ENCODE measurements at regions not wholly inside any gene's neighbourhood (a gene's known extent, or its start where the extent isn't known, plus 50 kb on each side); places are given as distances from the start of the nearest gene placed in this dataset.

DNA sequence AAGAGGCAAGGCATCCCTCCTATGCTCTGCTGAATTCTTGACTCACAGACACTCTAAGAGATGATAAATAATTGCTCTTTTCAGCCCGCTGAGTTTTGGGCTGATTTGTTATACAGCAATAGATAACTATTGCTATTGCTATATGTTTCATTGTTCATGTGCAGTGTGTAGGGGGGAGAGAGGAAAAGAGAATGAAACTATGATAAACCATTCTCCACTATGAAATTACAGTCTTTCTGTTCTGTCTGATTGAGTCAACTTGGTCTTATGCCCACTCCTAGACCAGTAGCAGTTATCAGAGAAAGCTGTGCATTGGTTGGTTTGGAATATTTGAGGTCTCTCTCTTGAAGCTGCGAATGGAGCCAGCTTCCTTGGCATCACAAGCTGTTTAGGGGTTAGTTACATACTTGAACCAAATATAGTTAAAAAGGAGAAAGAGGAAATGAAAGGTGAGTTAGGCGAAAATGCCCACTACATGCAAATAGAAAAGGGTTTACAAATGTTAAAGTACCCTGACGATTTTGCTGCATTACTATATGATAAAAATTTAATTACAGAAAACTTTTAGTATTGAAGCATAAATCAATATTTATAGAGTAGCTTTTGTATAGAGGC lies 136.3 kb upstream of the ACTBL2 start:
- intact Hi-C loops (cut with DNase I; ENCODE audit: low total_unique reads) = no loop called here
- TF ChIP-seq, protein P1, sequence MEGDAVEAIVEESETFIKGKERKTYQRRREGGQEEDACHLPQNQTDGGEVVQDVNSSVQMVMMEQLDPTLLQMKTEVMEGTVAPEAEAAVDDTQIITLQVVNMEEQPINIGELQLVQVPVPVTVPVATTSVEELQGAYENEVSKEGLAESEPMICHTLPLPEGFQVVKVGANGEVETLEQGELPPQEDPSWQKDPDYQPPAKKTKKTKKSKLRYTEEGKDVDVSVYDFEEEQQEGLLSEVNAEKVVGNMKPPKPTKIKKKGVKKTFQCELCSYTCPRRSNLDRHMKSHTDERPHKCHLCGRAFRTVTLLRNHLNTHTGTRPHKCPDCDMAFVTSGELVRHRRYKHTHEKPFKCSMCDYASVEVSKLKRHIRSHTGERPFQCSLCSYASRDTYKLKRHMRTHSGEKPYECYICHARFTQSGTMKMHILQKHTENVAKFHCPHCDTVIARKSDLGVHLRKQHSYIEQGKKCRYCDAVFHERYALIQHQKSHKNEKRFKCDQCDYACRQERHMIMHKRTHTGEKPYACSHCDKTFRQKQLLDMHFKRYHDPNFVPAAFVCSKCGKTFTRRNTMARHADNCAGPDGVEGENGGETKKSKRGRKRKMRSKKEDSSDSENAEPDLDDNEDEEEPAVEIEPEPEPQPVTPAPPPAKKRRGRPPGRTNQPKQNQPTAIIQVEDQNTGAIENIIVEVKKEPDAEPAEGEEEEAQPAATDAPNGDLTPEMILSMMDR (IDR thresholded peaks at IDR 0.05) = no peak
- no peak for TF ChIP-seq POLR2A (IDR thresholded peaks at IDR 0.05)
- WGBS, 2 donors = 90 to 91% methylated on average over 4 of the region's 4 CpGs

DNA sequence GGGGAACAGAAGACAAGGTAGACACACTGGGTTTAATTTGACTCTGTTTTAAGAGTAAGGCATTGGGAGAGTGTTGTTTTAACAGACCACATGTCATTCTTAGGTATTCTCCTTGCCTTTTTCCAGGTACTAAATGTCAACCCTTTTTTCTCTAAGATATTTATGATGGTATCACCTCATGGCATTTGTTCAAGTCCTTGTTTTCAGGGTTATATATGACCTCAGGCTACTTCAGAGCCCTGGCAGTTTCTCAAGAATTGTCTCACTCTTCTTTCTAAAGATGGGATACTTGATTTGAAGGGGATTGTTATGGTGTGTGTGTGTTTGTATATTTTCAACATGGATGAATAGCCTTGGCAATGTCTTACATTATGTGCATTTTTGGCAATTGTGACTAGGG lies 131.1 kb upstream of the ACTBL2 start:
- no peak overlapping the region for H3K4me3 ChIP-seq (ENCODE audit: low read depth, poor library complexity, severe bottlenecking)
- intact Hi-C loops (cut with DNase I; ENCODE audit: low total_unique reads) = no loop called here
- no peak for TF ChIP-seq POLR2A (IDR thresholded peaks at IDR 0.05)
- TF ChIP-seq, protein P1 (IDR thresholded peaks at IDR 0.05) = no peak
- no peak for DNase-seq (ENCODE audit: low spot score in 2 of 2)

More for the DNA sequence above, 136.3 kb upstream of the ACTBL2 start:
- no peak overlapping the region for H3K4me3 ChIP-seq (ENCODE audit: low read depth, poor library complexity, severe bottlenecking)
- DNase-seq (ENCODE audit: low spot score in 2 of 2) = no peak

DNA sequence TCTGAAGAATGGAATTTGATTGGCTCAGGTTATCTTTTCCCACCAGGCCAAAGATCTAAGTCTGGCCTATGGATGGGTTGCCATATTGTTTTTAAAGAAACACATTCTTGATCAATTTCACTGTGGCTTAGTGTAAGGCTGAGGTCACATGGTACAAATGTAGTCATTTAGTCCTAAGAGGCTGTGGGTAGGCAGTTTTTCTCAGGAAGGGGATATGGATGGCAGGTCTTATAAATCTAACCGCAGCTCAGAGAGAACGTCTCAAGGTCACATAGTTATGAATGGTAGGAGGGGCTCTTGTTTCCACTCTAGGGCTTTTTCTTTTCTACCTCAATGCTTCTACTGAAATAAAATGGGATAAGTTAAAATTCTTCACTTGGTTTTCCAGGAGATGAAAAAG lies 128.6 kb upstream of the ACTBL2 start:
- TF ChIP-seq POLR2A (IDR thresholded peaks at IDR 0.05) = no peak
- TF ChIP-seq, protein P1 (IDR thresholded peaks at IDR 0.05) = no peak
- no peak for DNase-seq (ENCODE audit: low spot score in 2 of 2)
- no peak overlapping the region for H3K4me3 ChIP-seq (ENCODE audit: low read depth, poor library complexity, severe bottlenecking)
- intact Hi-C loops (cut with DNase I; ENCODE audit: low total_unique reads) = no loop called here
- WGBS, 2 donors = 51 to 79% methylated on average over 2 of the region's 2 CpGs

DNA sequence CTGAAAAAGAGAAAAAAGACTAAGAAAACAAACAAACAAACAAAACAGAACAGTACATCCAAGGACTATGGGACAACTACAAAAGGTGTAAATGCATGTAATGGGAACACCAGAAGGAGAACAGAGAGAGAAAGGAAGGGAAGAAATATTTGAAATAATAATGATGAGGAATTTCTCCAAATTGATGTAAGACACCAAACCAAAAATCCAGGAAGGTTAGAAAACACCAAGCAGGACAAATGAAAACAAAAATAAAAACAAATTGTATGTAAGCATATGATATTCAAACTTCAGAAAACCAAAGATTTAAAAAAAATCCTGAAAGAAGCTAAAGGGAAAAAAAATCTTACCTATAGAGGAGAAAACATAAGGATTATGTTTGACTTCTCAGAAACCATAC lies 125.9 kb upstream of the ACTBL2 start:
- no peak for DNase-seq (ENCODE audit: low spot score in 2 of 2)
- TF ChIP-seq POLR2A (IDR thresholded peaks at IDR 0.05) = no peak
- TF ChIP-seq, protein P1 (IDR thresholded peaks at IDR 0.05) = no peak
- no peak overlapping the region for H3K4me3 ChIP-seq (ENCODE audit: low read depth, poor library complexity, severe bottlenecking)
- intact Hi-C loops (cut with DNase I; ENCODE audit: low total_unique reads) = no loop called here

DNA sequence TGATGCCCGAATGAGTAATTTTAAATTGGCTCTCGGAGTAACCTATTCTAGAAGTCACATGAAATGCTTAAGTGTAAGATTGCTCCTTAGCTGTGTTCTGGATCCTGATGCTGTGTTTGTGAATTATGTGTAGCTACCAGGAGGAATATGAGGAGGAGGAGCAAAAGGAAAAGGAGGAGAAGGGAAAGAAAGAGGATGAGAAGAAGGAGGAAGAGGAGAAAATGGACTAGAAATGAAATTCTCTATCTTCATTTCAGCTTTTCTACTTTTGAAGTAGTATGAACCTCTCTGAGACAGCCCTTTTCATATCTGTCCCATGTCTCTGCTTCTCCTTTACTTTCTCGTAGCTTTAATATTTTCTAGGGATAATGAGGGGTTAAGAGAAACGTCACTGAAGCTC lies 119.4 kb upstream of the ACTBL2 start:
- DNase-seq (ENCODE audit: low spot score in 2 of 2) = no peak
- TF ChIP-seq POLR2A (IDR thresholded peaks at IDR 0.05) = no peak
- intact Hi-C loops (cut with DNase I; ENCODE audit: low total_unique reads) = no loop called here
- H3K4me3 ChIP-seq (ENCODE audit: low read depth, poor library complexity, severe bottlenecking) = no peak overlapping the region
- WGBS, 2 donors = 79 to 80% methylated on average over 4 of the region's 4 CpGs

DNA sequence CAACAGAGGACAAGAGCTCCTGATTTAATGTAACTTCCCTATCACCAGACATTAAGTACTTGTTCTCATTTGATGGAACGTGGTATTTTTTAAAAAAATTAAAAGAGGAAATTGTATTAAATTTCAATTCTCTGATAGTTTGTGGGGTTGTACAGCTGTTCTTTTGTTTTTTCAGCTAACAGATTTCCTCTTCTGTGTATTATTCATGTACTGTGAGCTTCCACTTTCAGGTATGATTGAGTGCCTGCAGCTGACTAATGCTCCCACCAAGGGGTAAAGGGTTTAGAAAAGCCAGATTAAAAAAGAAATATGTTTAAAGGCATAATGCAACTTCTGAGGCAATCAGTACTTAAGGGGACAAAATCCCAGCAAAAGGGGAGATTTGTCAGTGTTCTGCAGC lies 117.7 kb upstream of the ACTBL2 start:
- no peak overlapping the region for H3K4me3 ChIP-seq (ENCODE audit: low read depth, poor library complexity, severe bottlenecking)
- TF ChIP-seq POLR2A (IDR thresholded peaks at IDR 0.05) = no peak
- intact Hi-C loops (cut with DNase I; ENCODE audit: low total_unique reads) = no loop called here
- DNase-seq (ENCODE audit: low spot score in 2 of 2) = no peak
- 63 to 78% methylated on average over 1 of the region's 1 CpG for WGBS, 2 donors

DNA sequence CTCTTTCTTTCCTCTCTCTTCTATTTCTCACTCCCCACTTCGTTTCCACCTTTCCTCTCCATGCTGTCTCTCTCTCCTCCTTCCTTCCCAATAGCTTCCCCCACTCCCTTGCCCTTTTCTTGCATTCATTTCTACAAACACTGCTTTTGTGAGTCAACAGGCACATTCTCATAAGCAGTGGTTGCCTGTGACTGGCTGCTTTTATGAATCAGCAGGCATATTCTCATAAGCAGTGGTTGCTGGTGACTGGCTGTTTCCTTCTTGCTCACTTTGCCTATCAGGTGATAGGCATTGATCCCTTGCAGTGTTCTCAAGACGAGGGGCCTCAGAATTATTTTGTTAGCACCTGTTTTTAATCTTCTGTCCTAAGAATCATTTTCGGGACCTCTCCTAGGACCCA lies 116.1 kb upstream of the ACTBL2 start:
- no peak overlapping the region for H3K4me3 ChIP-seq (ENCODE audit: low read depth, poor library complexity, severe bottlenecking)
- WGBS, 2 donors = 67 to 81% methylated on average over 3 of the region's 3 CpGs
- intact Hi-C loops (cut with DNase I; ENCODE audit: low total_unique reads) = no loop called here
- DNase-seq (ENCODE audit: low spot score in 2 of 2) = no peak
- TF ChIP-seq, protein P1 (IDR thresholded peaks at IDR 0.05) = no peak
- no peak for TF ChIP-seq POLR2A (IDR thresholded peaks at IDR 0.05)

Measured in lower leg skin (tissue), 4 donors.